Mesendoderm (in vitro differentiated cells): ENCODE measurements at regions not wholly inside any gene's neighbourhood (a gene's known extent, or its start where the extent isn't known, plus 50 kb on each side); places are given as distances from the start of the nearest gene placed in this dataset.

Experiments used
- DNase-seq: peaks from one replicate; pipeline ENCODE4 v3.0.0; 2013
- H2AK5ac ChIP-seq: 2 replicates; pipeline ENCODE4 v1.6.1; 2013; ENCODE audit warnings: low read length, inconsistent platforms
- H2BK120ac ChIP-seq: 2 replicates; pipeline ENCODE4 v1.6.1; 2013; ENCODE audit warnings: low read depth, mild to moderate bottlenecking, low read length, moderate library complexity, mixed read lengths
- H2BK15ac ChIP-seq: replicated peaks from 2 replicates; pipeline ENCODE4 v1.6.1; 2013; ENCODE audit warnings: low read depth, mild to moderate bottlenecking, moderate library complexity
- H2BK5ac ChIP-seq: 2 replicates; pipeline ENCODE4 v1.6.1; 2013; ENCODE audit warnings: low read length, inconsistent platforms
- H3K18ac ChIP-seq: 2 replicates; pipeline ENCODE4 v1.6.1; 2013; ENCODE audit warnings: mild to moderate bottlenecking, low read length, mixed read lengths
- H3K23ac ChIP-seq: one replicate; pipeline ENCODE4 v1.6.1; 2013; ENCODE audit warnings: low read length
- H3K27ac ChIP-seq: 2 replicates; pipeline ENCODE4 v1.5.1; 2013; ENCODE audit warnings: low read depth, mild to moderate bottlenecking, inconsistent platforms, low read length, moderate library complexity
- H3K27me3 ChIP-seq: 2 replicates; pipeline ENCODE4 v1.6.1; 2013; ENCODE audit warnings: low read length, control low read depth, mild to moderate bottlenecking, inconsistent platforms; ENCODE audit not compliant: insufficient read depth, poor library complexity
- H3K36me3 ChIP-seq: 2 replicates; pipeline ENCODE4 v1.6.1; 2013; ENCODE audit warnings: low read length, inconsistent platforms; ENCODE audit not compliant: control insufficient read depth, insufficient read depth
- H3K4ac ChIP-seq: one replicate; pipeline ENCODE4 v1.6.1; 2013; ENCODE audit warnings: low read depth, mild to moderate bottlenecking, low read length, moderate library complexity
- H3K4me1 ChIP-seq: 2 replicates; pipeline ENCODE4 v1.6.1; 2013; ENCODE audit warnings: low read depth, low read length, inconsistent platforms; ENCODE audit not compliant: control insufficient read depth
- H3K4me2 ChIP-seq: 2 replicates; pipeline ENCODE4 v1.6.1; 2013; ENCODE audit warnings: low read length
- H3K4me3 ChIP-seq: 2 replicates; pipeline ENCODE4 v1.5.1; 2013; ENCODE audit warnings: mild to moderate bottlenecking, low read length
- H3K56ac ChIP-seq: one replicate; pipeline ENCODE4 v1.6.1; 2013; ENCODE audit warnings: low read length
- H3K79me1 ChIP-seq: 2 replicates; pipeline ENCODE4 v1.6.1; 2013; ENCODE audit warnings: low read length, inconsistent platforms
- H3K79me2 ChIP-seq: 2 replicates; pipeline ENCODE4 v1.6.1; 2013; ENCODE audit warnings: mild to moderate bottlenecking, low read length; ENCODE audit not compliant: control insufficient read depth, insufficient read depth
- H3K9ac ChIP-seq: 2 replicates; pipeline ENCODE4 v1.6.1; 2013; ENCODE audit warnings: low read length, inconsistent platforms
- H4K5ac ChIP-seq: one replicate; pipeline ENCODE4 v1.6.1; 2013; ENCODE audit warnings: low read length
- H4K8ac ChIP-seq: one replicate; pipeline ENCODE4 v1.6.1; 2013; ENCODE audit warnings: low read depth, mild to moderate bottlenecking, control low read depth, low read length, moderate library complexity
- WGBS: extraction: QIAGEN DNeasy Blood & Tissue Kit; methylation state at CpG from one replicate; pipeline ENCODE4 v1.1.7; 2013; ENCODE audit warnings: low lambda C conversion rate, missing lambda C conversion rate; ENCODE audit not compliant: insufficient coverage; ENCODE audit errors: extremely low coverage; 5-methylcytosine and 5-hydroxymethylcytosine counted together

GRCh38 chr3:24639061-24639460, 144.4 kb upstream of the THRB start:
- DNase-seq = no peak
- Histone ChIP-seq H4K5ac (no peak overlapping the region), H2BK15ac (no peak overlapping the region), H3K27me3 (no peaks in the 10 kb centered on the region), H3K56ac (no peak overlapping the region), H3K18ac (no peak overlapping the region), H2BK120ac (no peak overlapping the region), H3K79me2 (no peaks in the 10 kb centered on the region), H3K4me3 (no peak overlapping the region), H2AK5ac (no peak overlapping the region), H3K4me1 (no peaks in the 10 kb centered on the region), H4K8ac (no peak overlapping the region), H3K9ac (no peak overlapping the region), H3K27ac (no peak overlapping the region), H3K79me1 (no peaks in the 10 kb centered on the region), H3K4ac (no peak overlapping the region), H3K4me2 (no peak overlapping the region), H3K23ac (no peak overlapping the region), H2BK5ac (no peak overlapping the region), H3K36me3 (no peaks in the 10 kb centered on the region)
- WGBS = no CpG with 5 or more reads among the region's 1 CpG

- Histone ChIP-seq H3K18ac (no peak overlapping the region), H3K56ac (no peak overlapping the region), H4K8ac (no peak overlapping the region), H3K4me2 (no peak overlapping the region), H2BK15ac (no peak overlapping the region), H4K5ac (no peak overlapping the region), H3K27me3 (no peaks in the 10 kb centered on the region), H2BK120ac (no peak overlapping the region), H3K9ac (no peak overlapping the region), H3K27ac (no peak overlapping the region), H2BK5ac (no peak overlapping the region), H3K79me1 (no peaks in the 10 kb centered on the region), H3K4ac (no peak overlapping the region), H3K79me2 (no peaks in the 10 kb centered on the region), H2AK5ac (no peak overlapping the region), H3K36me3 (no peaks in the 10 kb centered on the region), H3K23ac (no peak overlapping the region), H3K4me3 (no peak overlapping the region), H3K4me1 (no peaks in the 10 kb centered on the region)
- WGBS = no CpG with 5 or more reads among the region's 4 CpGs
- DNase-seq = no peak
These were observed 145.1 kb upstream of the THRB start for GRCh38 chr3:24639481-24640329.

DNA sequence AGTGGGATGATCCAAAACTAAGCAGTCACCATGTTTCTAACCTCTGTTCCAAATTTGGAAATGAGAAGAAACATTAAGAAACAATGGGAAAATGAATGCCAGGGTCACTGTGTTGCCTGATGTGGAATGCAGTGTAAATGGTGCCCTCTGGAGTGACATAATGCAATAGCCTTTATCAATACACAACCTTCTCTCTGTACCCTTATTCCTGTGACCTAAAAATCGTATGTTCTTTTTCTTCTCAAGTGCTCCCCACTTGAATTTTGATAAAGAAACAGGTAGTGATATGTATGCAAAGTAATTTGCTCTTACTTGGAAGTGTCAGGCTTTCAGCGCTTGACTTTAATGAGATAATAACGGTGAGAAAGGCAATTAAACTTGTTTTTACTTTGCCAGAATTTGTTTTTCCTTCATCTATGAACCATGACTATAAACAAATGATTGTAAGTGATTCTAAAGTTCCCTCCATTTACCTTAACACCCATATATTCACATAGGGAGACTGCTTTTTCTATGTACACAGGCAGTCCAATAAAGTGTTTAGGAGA, 145.8 kb upstream of the THRB start:
- DNase-seq = peak; percentile 32
- H3K18ac ChIP-seq = no peak overlapping the region
- no CpG with 5 or more reads among the region's 3 CpGs for WGBS

DNA sequence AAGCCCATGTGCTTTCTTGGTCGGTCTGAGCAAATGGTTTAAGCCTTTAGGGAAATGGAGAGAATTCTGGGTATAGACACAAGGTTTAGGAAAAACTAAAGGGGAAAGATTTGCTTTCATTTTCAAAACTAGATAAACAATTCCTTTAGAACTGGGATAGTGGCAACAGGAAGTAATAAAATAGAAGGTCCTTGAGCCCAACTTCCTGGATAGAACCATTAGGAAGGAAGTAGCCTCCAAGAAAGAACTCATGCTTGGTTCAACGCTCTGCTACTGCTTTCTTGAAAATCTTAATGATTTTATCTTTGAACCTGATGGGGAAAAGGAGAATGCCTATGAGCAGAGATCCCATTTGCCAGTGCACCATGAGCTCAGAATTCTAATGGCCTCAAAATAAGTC, 147.0 kb upstream of the THRB start:
- DNase-seq = no peak
- H2BK5ac ChIP-seq = no peak overlapping the region
- no CpG with 5 or more reads among the region's 2 CpGs for WGBS
- no peaks in the 10 kb centered on the region for H3K27me3 ChIP-seq
- H4K5ac ChIP-seq = no peak overlapping the region
- no peak overlapping the region for H2BK15ac ChIP-seq
- H2AK5ac ChIP-seq = no peak overlapping the region
- H3K23ac ChIP-seq = no peak overlapping the region
- no peak overlapping the region for H3K27ac ChIP-seq
- H3K4me2 ChIP-seq = no peak overlapping the region
- H3K9ac ChIP-seq = no peak overlapping the region
- no peak overlapping the region for H3K18ac ChIP-seq
- H3K4ac ChIP-seq = no peak overlapping the region
- no peaks in the 10 kb centered on the region for H3K79me1 ChIP-seq
- no peaks in the 10 kb centered on the region for H3K4me1 ChIP-seq
- no peak overlapping the region for H4K8ac ChIP-seq
- no peak overlapping the region for H3K56ac ChIP-seq
- no peak overlapping the region for H2BK120ac ChIP-seq
- H3K79me2 ChIP-seq = no peaks in the 10 kb centered on the region
- no peak overlapping the region for H3K4me3 ChIP-seq
- H3K36me3 ChIP-seq = no peaks in the 10 kb centered on the region

More for the DNA sequence above, 145.8 kb upstream of the THRB start:
- H4K8ac ChIP-seq = no peak overlapping the region
- no peaks in the 10 kb centered on the region for H3K27me3 ChIP-seq
- no peak overlapping the region for H3K4ac ChIP-seq
- H2BK5ac ChIP-seq = no peak overlapping the region
- H3K27ac ChIP-seq = no peak overlapping the region
- H3K4me1 ChIP-seq = no peaks in the 10 kb centered on the region
- no peaks in the 10 kb centered on the region for H3K36me3 ChIP-seq
- no peaks in the 10 kb centered on the region for H3K79me2 ChIP-seq
- no peak overlapping the region for H3K23ac ChIP-seq
- H4K5ac ChIP-seq = no peak overlapping the region
- H3K56ac ChIP-seq = no peak overlapping the region
- no peak overlapping the region for H3K4me2 ChIP-seq
- H2BK15ac ChIP-seq = no peak overlapping the region
- no peak overlapping the region for H3K9ac ChIP-seq
- no peaks in the 10 kb centered on the region for H3K79me1 ChIP-seq
- H2AK5ac ChIP-seq = no peak overlapping the region
- no peak overlapping the region for H3K4me3 ChIP-seq
- no peak overlapping the region for H2BK120ac ChIP-seq

DNA sequence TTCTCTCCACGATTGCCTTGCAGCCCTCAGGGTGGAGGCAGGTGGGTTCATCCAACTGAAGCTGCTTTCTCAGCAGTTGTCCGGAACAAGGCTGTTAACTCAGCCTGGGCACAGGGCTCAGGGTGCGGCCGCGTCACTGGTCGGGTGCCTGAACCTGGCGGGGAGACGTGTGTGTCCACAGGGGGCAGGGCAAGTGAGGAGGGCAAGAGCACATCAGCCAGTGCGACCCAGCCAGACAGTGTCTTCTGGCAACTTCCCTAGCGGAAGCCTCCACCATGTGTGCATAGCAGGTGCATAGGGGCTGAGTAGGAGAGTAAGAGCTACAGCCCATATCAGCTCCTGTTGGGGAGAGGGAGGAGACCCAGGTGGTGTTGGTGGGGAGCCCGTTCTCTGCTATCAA, 150.4 kb upstream of the THRB start:
- H3K4me2 ChIP-seq = no peak overlapping the region
- H3K4ac ChIP-seq = no peak overlapping the region
- H3K27me3 ChIP-seq = no peaks in the 10 kb centered on the region
- H3K36me3 ChIP-seq = no peaks in the 10 kb centered on the region
- no peak overlapping the region for H2BK120ac ChIP-seq
- no peaks in the 10 kb centered on the region for H3K79me2 ChIP-seq
- no peaks in the 10 kb centered on the region for H3K79me1 ChIP-seq
- H4K8ac ChIP-seq = no peak overlapping the region
- no peak overlapping the region for H2AK5ac ChIP-seq
- no peak overlapping the region for H3K27ac ChIP-seq
- H2BK5ac ChIP-seq = no peak overlapping the region
- no peak overlapping the region for H3K23ac ChIP-seq
- H4K5ac ChIP-seq = no peak overlapping the region
- H3K56ac ChIP-seq = no peak overlapping the region
- H3K9ac ChIP-seq = no peak overlapping the region
- H3K18ac ChIP-seq = no peak overlapping the region
- no peak for DNase-seq
- H3K4me3 ChIP-seq = no peak overlapping the region
- no CpG with 5 or more reads among the region's 11 CpGs for WGBS
- no peak overlapping the region for H2BK15ac ChIP-seq
- H3K4me1 ChIP-seq = no peaks in the 10 kb centered on the region
